GM19463 (cell line): ENCODE measurements at regions not wholly inside any gene's neighbourhood (a gene's known extent, or its start where the extent isn't known, plus 50 kb on each side); places are given as distances from the start of the nearest gene placed in this dataset.
"Not testable (repeated sequence)": the region's sequence is repeated elsewhere in the genome, so short reads cannot be mapped to it uniquely, and the experiment has no call there.

Experiments
- ATAC-seq: cut with Tn5 transposase; IDR thresholded peaks from one replicate; pipeline ENCODE4 v1.9.1; 2021; ENCODE audit warnings: mild to moderate bottlenecking, moderate library complexity; ENCODE audit not compliant: unreplicated experiment

DNA sequence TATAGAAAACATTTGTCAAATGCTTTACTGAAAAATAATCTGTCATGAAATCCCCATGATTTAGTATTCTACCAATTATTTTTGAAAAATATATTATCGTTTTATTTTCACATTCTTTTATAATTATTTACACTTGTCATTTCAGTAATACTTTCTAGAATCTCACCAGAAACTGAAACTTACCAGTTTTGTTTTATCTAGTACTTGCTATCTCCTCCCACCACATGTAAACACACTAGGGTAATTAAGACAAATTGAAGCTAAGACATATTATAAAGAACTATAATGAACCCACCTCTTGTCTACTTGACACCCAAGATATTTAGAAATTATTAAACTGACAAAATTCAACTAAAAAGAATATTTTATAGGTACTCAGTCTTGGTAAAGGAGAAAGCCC lies 51.5 kb upstream of the GRM3 start:
- ATAC-seq = no peak

DNA sequence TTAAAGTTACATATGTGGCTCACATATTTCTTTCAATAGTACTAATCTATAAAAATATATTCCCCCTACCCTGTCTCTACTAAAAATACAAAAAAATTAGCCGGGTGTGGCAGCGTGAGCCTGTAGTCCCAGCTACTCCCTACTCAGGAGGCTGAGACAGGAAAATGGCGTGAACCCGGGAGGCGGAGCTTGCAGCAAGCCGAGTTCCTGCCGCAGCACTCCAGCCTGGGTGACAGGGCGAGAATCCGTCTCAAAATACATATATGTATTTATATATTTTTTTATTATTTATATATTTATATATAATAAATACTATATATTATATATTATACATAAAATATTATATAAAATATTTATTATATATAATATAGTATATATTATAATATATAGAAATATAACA lies 69.7 kb upstream of the GRM3 start:
- no peak for ATAC-seq

DNA sequence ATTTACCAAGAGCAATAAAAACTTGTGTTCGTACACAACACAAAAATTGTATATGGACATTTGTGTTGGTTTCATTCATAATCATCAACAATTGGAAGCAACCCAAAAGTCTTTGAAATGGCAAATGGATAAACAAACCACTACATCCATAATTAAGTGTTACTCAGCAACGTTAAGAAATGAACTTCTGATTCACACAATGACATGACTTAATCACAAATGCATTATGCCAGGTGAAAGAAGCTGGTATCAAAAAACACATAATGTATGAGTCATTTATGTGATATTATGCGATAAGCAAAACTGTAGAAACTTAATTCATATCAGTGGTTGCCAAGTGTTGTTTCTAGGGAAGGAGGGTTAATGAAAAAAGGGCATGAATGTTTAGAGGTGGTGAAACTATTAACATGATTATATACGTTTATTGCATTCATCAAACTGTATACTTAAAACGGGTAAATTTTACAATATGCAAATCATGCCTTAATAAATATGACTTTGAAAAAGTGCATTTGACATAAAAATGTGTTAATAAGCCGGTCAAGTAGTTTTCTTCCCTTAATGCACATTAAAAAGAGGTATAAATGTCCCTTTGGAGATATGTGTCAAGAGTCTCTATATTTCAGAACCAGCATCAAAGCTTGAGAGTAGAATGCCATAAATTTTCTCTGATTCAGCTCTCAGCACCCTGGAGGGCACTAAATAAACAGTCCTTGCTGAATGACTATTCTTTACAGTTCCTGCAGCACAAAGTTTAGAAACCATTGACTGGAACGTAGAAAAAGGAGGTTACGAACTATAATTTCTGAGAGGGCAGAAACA lies 84.8 kb upstream of the GRM3 start:
- no peak for ATAC-seq

DNA sequence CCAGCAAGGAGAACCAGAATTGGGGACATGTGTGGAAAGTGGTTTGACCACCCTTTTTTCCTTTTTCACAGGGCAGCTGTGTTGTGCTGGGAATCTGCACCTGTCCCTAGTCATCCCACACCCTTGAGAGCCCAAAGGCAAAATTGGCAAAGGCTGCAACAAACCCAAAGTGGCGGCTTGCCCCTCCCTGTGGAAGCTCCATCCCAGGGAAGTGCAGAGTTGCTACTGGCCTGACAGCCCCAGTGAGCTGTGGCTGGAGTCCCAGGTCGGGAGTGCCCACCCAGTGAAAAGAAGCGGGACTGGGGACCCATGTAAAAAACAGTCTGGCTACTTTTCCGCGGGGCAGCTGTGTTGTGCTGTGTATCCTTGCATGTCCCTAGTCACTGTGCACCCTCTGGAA lies 109.1 kb upstream of the GRM3 start:
- ATAC-seq = no peak

DNA sequence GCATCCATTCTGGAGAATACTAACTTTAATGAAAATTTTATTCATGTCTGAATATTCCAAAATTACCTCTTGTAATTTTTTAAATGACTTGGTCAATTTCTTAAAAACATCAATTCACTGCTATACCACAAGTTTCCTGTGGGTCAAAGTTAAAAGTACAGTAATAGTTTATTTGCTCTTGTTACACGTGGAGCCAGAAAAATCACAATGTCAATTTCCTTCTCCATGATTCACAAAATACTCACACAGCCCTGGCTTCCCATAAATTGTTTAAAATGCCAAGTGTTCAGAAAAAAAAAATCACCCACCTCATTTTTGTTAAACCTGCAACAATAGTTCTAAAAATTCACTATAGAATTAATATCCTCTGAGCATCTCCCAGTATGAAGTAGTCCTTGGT lies 139.5 kb upstream of the GRM3 start:
- ATAC-seq = no peak

DNA sequence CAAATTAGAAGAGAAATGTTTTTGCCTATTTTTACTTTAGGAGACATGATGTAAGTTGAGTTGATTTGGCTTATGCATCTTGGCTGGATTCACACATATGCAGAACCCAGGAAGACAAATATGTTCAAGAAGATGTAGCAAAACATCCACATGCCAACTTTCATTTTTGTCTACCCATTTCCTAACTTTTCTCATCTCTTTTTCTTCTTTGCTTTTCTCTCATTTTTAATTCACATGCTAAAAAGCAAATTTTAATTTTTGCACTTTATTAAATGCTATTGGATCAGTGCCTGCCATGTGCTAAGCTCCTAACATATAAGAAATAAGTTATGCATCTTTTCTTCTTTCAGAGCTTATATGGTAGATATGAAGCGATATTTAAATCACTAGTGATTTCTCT lies 143.7 kb upstream of the GRM3 start:
- no peak for ATAC-seq

DNA sequence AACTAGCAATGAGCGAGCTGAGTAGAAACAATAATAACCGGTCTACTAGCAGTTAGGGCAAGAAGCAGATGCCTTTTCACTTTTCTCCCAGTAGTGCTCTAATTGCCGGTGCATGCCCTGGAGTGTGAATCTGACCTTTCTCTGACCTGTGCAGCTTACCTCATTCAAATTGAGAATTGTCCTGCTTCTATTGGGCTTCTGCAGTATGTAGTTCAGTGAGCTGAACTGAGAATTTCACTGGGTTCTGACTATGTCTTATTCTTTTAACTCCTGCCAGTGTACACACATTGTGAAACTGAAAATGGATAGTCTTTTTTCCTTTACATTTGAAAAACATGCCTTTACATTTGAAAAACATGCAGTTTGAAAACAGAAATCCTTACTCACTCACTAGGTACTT lies 157.9 kb upstream of the GRM3 start:
- no peak for ATAC-seq

DNA sequence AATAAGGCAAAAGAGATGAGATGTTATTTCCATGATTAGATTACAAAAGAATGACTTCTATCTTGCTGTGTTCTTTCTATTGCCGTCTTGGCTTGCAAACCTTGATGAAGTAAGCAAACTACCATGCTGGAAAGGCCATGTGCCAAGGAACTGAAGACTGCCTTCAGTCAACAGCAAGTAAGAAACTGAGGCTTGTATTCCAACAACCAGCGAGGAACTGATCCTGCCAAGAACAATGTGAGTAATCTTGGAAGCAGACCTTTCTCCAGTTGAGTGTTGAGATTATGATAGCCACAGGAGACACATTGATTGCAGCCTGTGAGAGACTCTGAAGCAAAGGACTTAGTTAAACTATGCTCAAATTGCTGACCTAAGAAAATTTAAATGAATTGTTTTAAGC lies 164.6 kb upstream of the GRM3 start:
- ATAC-seq = no peak

DNA sequence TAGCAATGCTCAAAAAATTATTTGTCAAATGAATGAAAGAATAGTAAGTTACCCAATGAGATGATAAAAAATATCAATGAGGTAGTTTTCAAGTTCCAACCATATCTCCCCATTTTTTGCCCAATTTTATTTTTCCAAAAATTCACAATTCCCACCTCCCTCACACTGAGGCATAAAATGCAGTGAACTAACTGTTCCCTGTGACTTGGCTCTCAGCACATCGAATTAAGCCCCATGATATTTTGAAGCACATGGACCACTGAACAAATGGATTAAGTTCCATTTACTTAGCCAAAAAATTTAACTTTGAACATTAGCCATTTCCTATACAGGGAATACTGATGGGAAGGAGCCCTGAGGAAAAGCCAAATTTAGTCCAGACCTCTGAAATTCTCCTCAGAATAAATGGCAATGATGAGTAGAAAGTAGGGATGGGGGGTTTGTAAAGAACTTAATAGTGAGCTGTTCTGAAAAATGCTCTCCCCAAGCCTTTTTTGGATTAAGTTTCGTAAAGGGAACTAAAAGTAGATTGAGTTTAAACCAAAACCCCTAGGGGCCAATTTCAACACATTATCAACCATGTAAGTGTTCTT lies 166.3 kb upstream of the GRM3 start:
- ATAC-seq = no peak

DNA sequence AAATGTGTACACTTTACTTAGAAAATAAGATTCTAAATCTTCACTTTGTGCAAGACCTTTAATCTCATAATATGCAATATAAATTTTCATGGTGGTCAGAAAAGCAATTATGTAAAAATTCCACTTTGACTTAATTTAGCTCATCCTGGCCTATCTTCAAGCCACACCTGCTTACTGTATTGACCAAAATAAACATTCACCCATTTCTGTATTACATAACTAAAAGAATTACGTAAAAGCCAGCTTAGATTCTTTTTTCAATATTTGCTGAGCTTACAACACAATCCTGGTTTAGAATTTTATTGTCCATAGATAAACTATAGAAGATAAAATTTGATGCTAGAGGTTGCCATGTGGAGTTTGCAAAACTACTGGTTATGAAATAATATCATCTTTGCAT lies 172.9 kb upstream of the GRM3 start:
- no peak for ATAC-seq

DNA sequence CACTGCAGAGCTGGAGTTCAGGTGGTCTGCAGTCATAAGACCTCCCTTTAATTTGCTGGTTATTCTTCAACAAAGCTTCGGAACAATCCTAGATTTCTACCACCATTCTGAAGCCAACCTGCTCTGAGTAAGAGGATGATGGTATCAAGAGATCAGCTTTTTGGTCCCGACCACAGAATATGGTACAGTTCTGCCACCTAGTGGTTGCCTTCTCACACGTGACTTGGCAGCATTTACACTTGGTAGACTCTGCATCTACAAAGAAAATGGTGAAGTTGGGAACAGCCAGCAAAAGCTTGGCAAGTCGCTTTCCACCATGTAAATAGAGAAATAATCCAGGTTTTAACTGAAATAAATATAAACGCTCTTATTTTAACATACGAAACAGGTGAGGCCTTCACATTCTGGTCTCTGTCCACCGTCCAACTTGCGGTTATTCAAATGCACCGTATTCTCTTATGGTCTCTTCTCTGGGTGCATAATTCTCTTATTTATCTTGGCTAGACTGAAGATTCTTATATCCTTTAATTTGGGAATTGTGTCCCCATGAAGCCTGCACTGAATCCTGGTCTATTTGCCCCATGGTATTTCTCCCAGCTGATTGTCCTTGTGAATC lies 173.9 kb upstream of the GRM3 start:
- ATAC-seq = peak; percentile 99

DNA sequence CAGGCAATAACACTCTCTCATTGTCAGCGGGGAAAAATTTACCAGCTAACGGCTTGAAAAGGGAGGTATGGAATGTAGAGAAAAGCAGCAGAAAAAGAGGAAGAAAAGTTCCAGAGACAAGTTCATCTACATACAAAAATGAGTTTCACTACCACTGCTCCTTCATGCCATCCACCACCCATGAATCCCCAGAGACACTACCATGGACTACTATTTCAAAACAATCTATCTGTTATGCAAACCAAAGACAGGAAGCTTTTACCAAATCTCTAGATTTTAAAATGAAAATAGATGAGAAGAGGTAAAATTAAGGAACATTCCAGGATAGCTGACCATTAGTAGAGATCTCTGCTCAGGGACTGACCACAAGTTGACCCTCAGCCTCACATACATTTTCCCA lies 189.0 kb upstream of the GRM3 start:
- no peak for ATAC-seq

DNA sequence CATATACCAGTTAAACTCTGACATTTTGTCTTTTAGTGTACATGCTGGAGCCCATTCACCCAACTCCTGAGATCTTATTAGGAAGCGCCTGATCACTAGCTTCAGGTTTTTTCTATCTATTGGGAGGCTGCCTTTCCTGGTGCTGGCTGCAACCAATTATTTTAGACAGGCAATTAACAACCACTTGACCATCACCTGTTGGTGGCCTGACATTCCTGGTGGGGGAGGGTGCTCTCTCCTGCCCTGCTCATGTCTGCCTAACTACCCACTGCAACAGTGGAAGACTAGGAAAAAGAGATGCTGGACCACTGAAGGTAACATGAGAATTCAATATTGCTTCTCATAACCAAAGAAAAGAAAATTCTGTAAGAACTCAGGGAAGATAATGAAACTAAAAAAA lies 190.3 kb upstream of the GRM3 start:
- ATAC-seq = no peak

DNA sequence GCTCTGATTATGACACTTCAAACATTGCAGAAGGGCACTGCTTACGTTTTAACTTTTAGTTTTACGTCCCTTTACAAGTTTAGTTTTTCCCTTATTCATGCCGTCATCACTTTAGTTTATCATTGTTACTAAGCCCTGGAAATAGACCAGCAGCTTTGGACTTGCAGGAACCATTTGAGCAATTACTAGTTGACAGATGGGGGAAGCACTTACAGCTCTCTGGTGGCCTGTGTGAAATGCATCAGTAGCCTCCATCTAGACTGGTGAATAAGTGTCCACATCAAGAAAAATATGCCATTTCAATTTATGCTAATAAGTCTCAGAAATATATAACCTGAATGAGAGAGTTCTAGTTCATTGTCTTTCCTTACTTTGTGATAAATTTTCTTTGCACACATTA lies 194.9 kb upstream of the GRM3 start:
- no peak for ATAC-seq

DNA sequence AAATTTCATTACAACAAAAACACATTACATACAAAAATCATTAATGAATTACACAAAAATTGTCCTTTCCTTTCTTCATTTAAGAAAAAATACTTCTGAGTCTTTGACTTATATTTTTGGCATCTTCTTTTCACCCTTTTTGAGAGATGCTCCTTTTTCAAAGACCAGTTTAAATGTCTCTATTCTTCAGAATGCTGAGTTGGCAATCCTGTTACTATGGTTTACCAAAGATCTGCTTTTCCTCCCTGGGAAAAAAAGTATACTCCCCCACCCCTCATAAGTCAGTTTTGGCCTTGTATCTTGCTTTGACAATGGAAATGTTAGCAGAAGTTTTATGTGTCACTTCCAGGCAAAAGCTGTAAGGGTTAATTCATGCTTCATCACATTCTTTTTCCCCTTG lies 198.4 kb upstream of the GRM3 start:
- no peak for ATAC-seq

DNA sequence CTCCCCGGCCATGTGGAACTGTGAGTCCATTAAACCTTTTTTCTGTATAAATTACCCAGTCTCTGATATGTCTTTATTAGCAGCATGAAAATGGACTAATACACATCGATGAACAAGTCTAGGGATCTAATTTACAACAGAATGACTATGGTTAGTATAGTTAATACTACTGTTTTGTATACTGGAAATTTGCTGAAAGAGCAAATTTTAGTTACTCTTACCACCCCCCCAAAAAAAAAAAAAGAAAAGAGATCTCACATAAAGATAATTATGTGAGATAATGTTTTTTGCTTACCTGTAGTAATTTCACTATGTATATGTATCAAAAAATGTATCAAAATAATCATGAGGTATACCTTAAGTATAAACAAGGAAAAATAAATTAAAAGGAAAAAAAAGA lies 199.5 kb upstream of the GRM3 start:
- no peak for ATAC-seq

DNA sequence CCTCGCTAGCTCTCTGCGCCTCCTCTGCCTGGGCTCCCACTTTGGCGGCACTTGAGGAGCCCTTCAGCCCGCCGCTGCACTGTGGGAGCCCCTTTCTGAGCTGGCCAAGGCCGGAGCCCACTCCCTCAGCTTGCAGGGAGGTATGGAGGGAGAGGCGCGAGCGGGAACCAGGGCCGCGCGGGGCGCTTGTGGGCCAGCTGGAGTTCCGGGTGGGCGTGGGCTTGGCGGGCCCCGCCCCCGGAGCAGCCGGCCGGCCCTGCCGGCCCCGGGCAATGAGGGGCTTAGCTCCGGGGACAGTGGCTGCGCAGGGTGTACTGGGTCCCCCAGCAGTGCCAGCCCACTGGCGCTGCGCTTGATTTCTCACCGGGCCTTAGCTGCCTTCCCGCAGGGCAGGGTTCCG lies 203.3 kb upstream of the GRM3 start:
- ATAC-seq = not testable (repeated sequence)

DNA sequence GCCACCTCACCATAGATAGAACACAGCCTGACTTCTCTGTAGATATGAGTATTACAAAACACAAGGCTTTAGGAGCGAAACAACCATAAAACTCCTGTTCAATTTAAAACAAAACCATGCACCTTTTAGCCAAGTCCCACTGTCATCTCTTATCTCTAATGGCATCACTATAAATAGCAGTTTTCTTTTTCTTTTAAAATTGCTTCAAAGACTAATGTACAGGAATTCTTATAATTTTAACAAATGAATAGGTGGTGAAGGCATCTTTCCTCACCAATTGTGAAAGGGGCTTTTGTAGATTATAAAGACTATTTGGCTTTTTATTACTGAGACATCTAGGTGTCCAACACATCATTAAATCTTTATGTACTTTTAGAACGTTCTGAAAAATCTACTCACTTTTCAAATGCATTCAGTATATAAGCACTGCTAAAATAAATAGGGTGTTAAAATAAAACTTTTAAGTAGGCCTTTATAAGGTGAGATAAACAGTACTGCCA lies 205.7 kb upstream of the GRM3 start:
- no peak for ATAC-seq

DNA sequence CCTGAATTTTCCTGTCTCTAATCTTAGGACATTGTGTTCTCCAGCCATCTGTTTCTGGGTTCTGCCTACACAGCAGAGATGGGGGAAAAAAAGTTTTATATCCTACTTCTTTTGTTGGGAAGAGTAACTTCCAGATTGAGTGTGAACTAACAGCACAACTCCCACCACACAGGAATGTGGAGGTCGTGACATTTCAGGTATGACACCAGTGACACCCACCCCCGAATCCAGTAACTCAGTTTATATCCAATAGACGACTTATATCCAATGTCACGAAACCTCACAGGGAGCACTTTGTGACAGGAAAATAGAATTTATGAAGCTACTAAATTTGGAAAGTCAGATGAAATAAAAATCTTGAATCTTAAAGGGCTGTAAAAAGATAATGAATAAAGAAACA lies 211.9 kb upstream of the GRM3 start:
- no peak for ATAC-seq

DNA sequence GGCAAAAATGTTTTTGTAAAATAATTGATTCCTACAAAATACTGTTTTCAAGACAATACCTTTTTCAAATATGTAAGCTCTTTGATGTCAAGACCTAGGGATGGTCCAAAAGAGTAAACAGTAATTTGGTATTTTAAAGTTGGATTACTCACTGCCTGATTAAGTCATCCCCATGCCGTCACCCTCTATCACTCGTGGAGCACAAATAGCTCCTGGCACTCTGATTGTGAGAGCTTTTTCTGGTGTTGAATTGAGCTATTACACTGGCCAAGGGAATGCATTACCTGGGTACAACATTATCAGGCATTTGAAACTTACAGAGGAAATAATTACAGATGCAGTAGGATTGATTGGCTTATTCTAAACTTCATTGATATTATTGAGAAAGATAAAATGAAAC lies 231.9 kb upstream of the GRM3 start:
- no peak for ATAC-seq

DNA sequence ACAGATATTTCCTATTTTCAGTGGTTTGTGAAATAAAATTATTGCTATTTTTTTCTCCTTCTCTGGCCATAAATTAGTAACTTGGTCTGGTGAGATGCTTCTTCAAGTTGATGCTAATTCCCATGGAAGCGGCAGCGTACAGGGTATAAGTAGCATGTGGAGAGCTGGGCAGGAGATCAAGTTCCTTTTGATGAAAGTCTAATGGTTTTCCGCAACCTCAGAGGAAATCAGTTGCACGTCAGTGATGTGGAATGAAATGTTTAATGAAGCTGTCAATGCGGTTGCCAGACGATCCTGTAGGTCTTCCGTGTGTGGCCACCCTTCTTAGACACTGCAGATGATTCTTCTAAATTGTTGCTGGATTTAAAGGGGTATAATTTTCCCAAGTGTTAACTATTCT lies 236.4 kb upstream of the GRM3 start:
- no peak for ATAC-seq

DNA sequence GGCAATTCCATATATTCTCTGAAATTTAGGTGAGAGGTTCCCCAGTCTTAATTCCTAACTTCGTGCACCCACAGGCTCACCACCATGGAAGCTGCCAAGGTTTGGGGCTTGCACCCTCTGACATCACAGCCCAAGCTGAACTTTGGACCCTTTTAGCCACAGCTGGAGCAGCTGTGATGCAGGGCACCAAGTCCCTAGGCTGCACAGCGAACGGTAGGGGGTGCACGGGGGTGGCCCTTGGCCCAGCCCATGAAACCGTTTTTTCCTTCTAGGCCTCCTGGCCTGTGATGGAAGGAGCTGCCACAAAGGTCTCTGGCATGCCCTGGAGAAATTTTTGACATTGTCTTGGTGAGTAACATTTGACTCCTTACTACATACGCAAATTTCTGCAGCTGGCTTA lies 251.9 kb upstream of the GRM3 start:
- no peak for ATAC-seq
